Left renal pelvis (tissue), 4 donors: ENCODE measurements at regions not wholly inside any gene's neighbourhood (a gene's known extent, or its start where the extent isn't known, plus 50 kb on each side); places are given as distances from the start of the nearest gene placed in this dataset.

Experiments used
- DNase-seq, 4 donors: peaks; one replicate each; pipeline ENCODE4 v3.0.0-alpha.2; 2013; ENCODE audit warnings: low read depth in 4 of 4, low spot score in 3 of 4

DNA sequence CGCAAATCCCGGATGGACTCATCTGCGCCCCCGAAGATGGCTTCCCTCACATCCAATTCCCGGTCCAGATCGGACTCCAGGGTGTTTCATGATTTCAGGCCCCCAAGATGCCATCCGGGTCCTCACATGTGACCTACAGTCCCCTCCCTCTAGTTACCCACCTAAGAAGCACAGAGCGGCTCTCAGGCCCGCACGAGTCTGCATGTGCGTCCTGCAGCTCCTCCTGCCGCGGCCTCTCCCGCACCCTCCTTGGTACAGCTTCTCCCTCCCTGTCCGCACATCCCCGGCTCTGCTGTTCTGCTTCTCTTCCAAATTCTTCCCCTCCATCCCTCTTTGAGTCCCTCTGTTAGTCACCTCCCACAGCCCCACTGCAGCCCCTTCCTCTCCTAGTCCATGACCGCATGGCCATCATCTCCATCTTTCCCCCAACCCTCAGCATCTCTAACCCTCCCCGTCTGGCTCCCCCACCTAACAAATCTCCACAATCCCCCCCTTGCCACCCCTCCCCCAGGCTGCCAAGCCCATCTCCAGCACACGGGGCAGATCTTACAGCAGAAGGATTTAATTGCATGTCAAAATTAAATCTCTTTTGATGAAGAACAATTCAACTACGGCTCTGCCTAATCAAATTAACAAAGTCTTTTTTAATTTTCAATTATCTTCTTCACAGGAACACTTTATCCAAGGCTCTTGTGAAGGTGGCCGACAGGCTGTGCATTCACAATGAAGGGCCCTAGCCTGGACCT is 231.0 kb downstream of the RBFOX3 start:
- no peak for DNase-seq

GRCh38 chr17:79377230-79377786 is 233.5 kb downstream of the RBFOX3 start:
- no peak for DNase-seq

- no peak for DNase-seq
These were observed 236.0 kb downstream of the RBFOX3 start for GRCh38 chr17:79374807-79375206.

- no peak for DNase-seq
These were observed 236.7 kb downstream of the RBFOX3 start for GRCh38 chr17:79374087-79374689.

DNA sequence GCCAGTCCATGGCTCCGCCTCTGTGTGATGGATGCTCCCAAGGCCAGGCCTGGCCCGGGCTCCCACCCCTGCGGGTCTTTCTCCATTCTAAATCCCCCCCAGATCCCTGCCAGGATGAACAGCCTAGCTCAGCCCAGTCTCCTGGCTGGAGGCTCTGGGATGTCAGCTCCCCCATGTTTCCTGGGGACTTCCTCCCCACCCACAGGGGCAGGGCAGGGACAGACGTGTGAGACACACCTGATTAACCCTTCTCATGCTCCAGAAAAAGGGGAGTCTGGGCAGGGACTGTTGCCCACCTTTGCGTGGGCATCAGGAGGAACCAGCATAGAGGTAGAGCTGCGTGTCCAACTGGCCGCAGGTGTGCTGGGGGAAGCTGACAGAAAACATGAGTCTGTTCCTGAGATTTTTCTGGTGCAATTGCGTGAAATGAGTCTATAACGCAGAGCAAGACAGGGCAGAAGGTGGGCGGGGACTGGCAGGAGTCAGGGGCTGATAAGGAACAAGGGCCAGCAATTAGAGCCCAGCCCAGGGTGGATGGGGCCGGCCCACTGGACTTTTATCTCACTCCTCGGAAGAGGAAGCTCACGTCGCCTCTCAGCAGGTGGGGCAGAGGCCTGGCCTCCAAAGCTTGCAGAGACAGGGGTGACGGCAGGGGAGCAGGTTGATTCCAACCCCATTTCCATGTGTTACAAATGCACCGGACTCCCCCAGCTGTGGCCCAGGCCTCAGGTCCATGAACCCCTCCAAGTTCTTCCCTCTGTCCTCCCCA is 238.2 kb downstream of the RBFOX3 start:
- no peak for DNase-seq

DNA sequence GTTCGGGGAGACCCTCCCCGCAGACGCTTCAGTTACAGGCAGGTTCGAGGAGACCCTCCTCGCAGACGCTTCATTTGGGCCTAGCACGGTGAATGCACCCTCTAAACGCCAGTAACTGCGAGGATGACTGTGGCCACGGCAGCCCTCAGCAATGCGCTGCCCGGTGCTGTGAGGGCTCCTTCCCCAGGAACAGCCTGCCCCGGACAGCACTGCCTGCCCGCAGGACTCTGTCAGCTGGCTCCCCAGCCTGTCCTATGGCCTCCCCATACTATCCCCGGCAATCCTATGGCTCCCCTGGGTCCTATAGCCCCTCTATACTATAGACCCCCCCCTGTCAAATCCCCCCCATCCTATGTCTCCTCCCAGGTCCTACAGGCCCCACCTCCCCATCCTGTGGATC is 238.9 kb downstream of the RBFOX3 start:
- DNase-seq: no peak

- no peak for DNase-seq
These were observed 240.3 kb downstream of the RBFOX3 start for GRCh38 chr17:79370594-79370993.

DNA sequence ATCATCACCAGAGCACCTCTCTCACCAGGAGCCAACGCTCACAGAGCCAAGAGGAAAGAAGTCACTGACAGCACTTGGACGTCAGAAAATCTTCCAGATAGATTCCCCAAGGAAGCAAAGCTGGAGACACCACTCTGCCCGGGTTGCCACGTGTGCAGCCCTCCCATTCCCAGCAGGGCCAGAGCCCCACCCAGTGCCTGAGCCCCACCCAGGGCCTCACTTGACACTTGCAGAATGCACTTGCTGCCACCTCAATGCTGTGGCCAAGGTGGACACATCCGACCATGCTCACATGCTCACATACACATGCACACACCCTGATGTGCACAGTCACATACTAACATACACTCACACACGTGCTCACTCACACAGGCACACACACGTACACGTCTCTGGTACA is 240.7 kb downstream of the RBFOX3 start:
- no peak for DNase-seq

- no peak for DNase-seq
These were observed 241.3 kb downstream of the RBFOX3 start for GRCh38 chr17:79369532-79369931.

DNA sequence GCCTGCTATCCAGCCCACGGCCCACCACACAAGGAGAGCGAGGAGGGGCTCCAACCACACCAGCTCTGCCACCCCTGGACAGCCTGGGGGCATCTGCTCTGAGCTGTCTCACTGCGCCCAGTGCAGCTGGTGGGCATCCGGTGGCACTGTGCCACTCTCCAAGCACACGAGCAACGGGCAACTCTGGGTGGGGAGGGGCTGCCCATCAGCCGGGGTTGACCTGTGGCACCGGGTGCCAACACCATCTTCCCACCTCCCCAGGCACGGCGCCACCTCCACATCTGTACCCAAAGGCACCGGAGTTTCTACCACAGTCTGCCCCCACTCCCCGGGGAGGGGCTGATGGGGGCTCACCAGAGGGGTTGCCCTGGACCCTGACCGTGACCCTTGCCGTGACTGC is 241.8 kb downstream of the RBFOX3 start:
- no peak for DNase-seq

- no peak for DNase-seq
These were observed 242.3 kb downstream of the RBFOX3 start for GRCh38 chr17:79368521-79368920.

- no peak for DNase-seq
These were observed 243.8 kb downstream of the RBFOX3 start for GRCh38 chr17:79366988-79367571.

DNA sequence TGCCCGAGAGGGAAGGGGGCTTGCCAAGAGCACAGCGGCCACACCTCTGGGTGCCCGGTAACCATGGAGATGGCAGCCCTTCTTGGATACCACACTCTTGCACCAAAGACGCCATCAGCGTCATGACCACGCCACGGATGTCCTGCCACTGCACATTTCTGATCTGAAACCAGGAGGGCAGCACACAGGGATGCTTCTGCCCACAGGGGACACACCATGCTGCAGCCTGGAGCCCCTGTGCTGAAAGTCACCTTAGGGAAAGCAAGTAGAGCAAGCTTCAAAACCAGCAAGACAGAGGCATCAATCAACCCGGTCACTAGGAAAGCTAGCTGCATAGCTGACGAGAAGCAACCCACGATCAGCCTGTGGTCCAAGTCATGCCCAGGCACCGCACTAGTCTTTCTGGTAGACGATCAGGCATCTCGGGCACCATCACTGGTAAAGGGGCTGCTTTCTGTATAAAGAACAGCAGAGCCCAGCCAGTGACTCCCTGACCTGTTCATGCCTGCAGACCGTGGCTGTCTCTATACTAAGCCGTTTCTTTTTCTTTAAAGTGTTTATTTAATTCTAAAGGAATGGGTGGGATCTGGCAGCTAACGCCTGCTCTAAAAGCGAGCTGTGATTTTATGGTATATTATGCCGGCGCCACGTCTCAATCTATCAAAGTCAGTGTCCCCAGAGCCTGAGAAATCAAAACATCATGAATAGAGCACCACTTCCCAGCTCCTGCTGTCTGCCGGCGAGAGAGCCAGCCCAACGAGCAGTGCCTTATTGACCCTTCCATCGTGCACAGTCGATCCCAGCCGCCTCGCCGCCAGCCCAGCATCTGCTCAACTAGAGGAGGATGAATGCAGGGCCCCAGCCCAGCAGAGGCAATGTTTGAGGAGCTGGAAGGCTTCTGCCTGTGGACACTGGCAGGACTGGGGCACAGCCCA is 244.7 kb downstream of the RBFOX3 start:
- DNase-seq: no peak

- DNase-seq: no peak
These were observed 245.5 kb downstream of the RBFOX3 start for GRCh38 chr17:79365351-79365750.

GRCh38 chr17:79364315-79365094 is 246.3 kb downstream of the RBFOX3 start:
- DNase-seq: no peak

- no peak for DNase-seq
These were observed 247.1 kb downstream of the RBFOX3 start for GRCh38 chr17:79363552-79364275.

DNA sequence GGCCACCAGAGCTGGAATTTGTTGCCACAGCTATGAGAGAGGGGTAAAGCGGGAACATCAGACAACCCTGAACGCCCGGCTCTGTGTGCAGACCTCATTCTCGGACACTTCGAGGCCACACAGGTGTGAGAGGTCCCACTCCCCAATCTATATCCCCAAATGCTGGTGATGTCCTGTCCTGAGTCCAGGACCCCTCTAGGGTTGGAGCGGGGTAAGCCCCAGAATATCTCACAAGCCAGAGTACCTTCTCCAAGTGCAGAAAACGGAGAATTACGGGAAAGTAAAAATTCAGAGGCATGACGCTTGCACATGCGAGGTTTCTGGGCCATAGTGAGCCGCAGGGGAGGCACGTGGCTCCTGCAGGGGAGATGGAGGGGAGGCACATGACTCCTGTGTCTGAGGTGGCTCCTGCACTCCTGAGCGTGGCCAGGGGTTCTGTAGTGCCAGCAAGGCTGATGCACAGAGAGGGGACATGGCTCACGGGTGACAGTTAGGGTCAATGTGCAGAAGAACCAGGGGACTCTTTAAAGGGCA is 248.0 kb downstream of the RBFOX3 start:
- DNase-seq: no peak
